HepG2 (cell line): ENCODE measurements at regions not wholly inside any gene's neighbourhood (a gene's known extent, or its start where the extent isn't known, plus 50 kb on each side); places are given as distances from the start of the nearest gene placed in this dataset.

Experiments
- ATAC-seq: fragments of 200-7000 bp; cut with Tn5 transposase; 3 replicates; pipeline ENCODE4 v1.9.1; 2020; ENCODE audit warnings: mild to moderate bottlenecking, moderate library complexity
- BruUV-seq: library from RNA; stranded (reverse); fragments of 400-500 nt; replicated peaks from 2 replicates; lab custom pipeline; 2021; lab: Mats Ljungman, UMichigan
- CTCF ChIA-PET: fragments of 300-600 bp; formaldehyde crosslinking; extraction: SDS; loops from one replicate; lab custom pipeline; 2021; ENCODE audit warnings: low total read pairs, inconsistent platforms, low intra/inter-chr PET ratio; lab: Yijun Ruan, JAX
- POLR2A ChIA-PET: fragments of 350-600 bp; sonication (Branson Sonifier 250); formaldehyde crosslinking; loops from one replicate; lab custom pipeline; 2020; ENCODE audit warnings: antibody characterized with exemption, inconsistent platforms; lab: Yijun Ruan, JAX
- DNase-seq: peaks from one replicate; pipeline ENCODE4 v3.0.0-alpha.2; 2015; ENCODE audit warnings: low spot score
- FAIRE-seq: peaks from 3 replicates; lab custom pipeline; 2011; peaks lifted over from hg19 to GRCh38; lab: Jason Lieb, UNC
- H2AFZ ChIP-seq: one replicate; pipeline ENCODE4 v1.6.1; 2011; ENCODE audit warnings: low read length, inconsistent platforms
- H3K27ac ChIP-seq: fragments of 300-600 bp; 3 replicates; pipeline ENCODE4 v1.8.0; 2011; ENCODE audit warnings: mixed run types, mild to moderate bottlenecking, mixed read lengths, low read length, inconsistent platforms; ENCODE audit not compliant: insufficient read depth; ENCODE audit errors: extremely low read length
- H3K27me3 ChIP-seq, 2 experiments: fragments of 200-600 bp in 1 of 2; 2 replicates in 1 of 2; 3 replicates in 1 of 2; pipeline versions ENCODE4 v1.6.0 to v1.8.0; 2011; ENCODE audit warnings: low read length in 2 of 2, mild to moderate bottlenecking in 2 of 2, moderate library complexity in 2 of 2, inconsistent platforms in 1 of 2; ENCODE audit not compliant: insufficient read depth in 2 of 2, control insufficient read depth in 1 of 2
- H3K36me3 ChIP-seq, 2 experiments: fragments of 200-600 bp in 1 of 2; replicated peaks in 1 of 2; 2 replicates in 1 of 2; 3 replicates in 1 of 2; pipeline versions ENCODE4 v1.5.1 to v1.8.0; 2011; ENCODE audit warnings: low read length in 2 of 2, inconsistent platforms in 1 of 2; ENCODE audit not compliant: insufficient read depth in 2 of 2, control insufficient read depth in 1 of 2
- H3K4me1 ChIP-seq: 2 replicates; pipeline ENCODE4 v1.5.1; 2012; ENCODE audit warnings: low read length, inconsistent platforms; ENCODE audit not compliant: insufficient read depth
- H3K4me2 ChIP-seq: 2 replicates; pipeline ENCODE4 v1.6.0; 2011; ENCODE audit warnings: low read depth, low read length, inconsistent platforms
- H3K4me3 ChIP-seq, 3 experiments: fragments of 200-600 bp in 1 of 3; sonication (generic), shearing (Covaris generic) in 1 of 3; replicated peaks in 1 of 3; 2 replicates each; pipeline ENCODE4 v1.5.1; 2011 to 2016; ENCODE audit warnings: low read length in 3 of 3, inconsistent platforms in 2 of 3, low read depth in 2 of 3, mild to moderate bottlenecking in 2 of 3, control low read depth in 1 of 3, mixed read lengths in 1 of 3; ENCODE audit not compliant: insufficient read depth in 1 of 3
- H3K79me2 ChIP-seq: one replicate; pipeline ENCODE4 v1.6.1; 2011; ENCODE audit warnings: low read length, inconsistent platforms; ENCODE audit not compliant: insufficient read depth
- H3K9ac ChIP-seq: 2 replicates; pipeline ENCODE4 v1.6.0; 2011; ENCODE audit warnings: mild to moderate bottlenecking, low read depth, low read length, inconsistent platforms; ENCODE audit not compliant: insufficient read depth
- H3K9me3 ChIP-seq: 2 replicates; pipeline ENCODE4 v1.5.1; 2012; ENCODE audit warnings: mild to moderate bottlenecking, low read length
- H4K20me1 ChIP-seq: 2 replicates; pipeline ENCODE4 v1.6.0; 2011; ENCODE audit warnings: inconsistent platforms, mild to moderate bottlenecking, low read length, moderate library complexity; ENCODE audit not compliant: insufficient read depth
- ARID2 ChIP-seq: sonication (generic); formaldehyde crosslinking; IDR thresholded peaks from 2 replicates; pipeline ENCODE4 v1.8.1; 2022; ENCODE audit warnings: mild to moderate bottlenecking, missing genetic modification reagents, borderline replicate concordance
- FOSL1 ChIP-seq: sonication (generic); formaldehyde crosslinking; IDR thresholded peaks from 2 replicates; pipeline ENCODE4 v1.9.0; 2021; ENCODE audit warnings: missing genetic modification reagents, borderline replicate concordance
- HNF4A ChIP-seq: sonication (generic); formaldehyde crosslinking; IDR thresholded peaks from 2 replicates; pipeline ENCODE4 v1.4.0; 2020; ENCODE audit warnings: missing genetic modification reagents
- MXD1 ChIP-seq: sonication (generic); formaldehyde crosslinking; IDR thresholded peaks from 2 replicates; pipeline ENCODE4 v1.4.0; 2020; ENCODE audit warnings: mild to moderate bottlenecking, missing genetic modification reagents
- TFAP4 ChIP-seq: sonication (generic); IDR thresholded peaks from 2 replicates; pipeline ENCODE4 v1.6.1; 2016; ENCODE audit warnings: low read depth, borderline replicate concordance
- ZFP41 ChIP-seq: sonication (generic); formaldehyde crosslinking; IDR thresholded peaks from 2 replicates; pipeline ENCODE4 v1.4.0; 2020; ENCODE audit warnings: mild to moderate bottlenecking, missing genetic modification reagents, borderline replicate concordance
- ZNF180 ChIP-seq: sonication (generic); formaldehyde crosslinking; IDR thresholded peaks from 2 replicates; pipeline ENCODE4 v1.4.0; 2020; ENCODE audit warnings: low read depth, missing genetic modification reagents, borderline replicate concordance
- ZNF362 ChIP-seq: sonication (generic); formaldehyde crosslinking; IDR thresholded peaks from 2 replicates; pipeline ENCODE4 v1.4.0; 2020; ENCODE audit warnings: missing genetic modification reagents, mild to moderate bottlenecking, borderline replicate concordance
- ZNF75D ChIP-seq: sonication (generic); formaldehyde crosslinking; IDR thresholded peaks from 2 replicates; pipeline ENCODE4 v1.8.1; 2023; ENCODE audit warnings: missing genetic modification reagents, mild to moderate bottlenecking, borderline replicate concordance
- WGBS: methylation state at CpG from one replicate; pipeline ENCODE4 v1.1.6; 2017; ENCODE audit warnings: low lambda C conversion rate; 5-methylcytosine and 5-hydroxymethylcytosine counted together
- in situ Hi-C: cut with HindIII; loops from 2 replicates; pipeline ENCODE4 v1.10.0; 2017; ENCODE audit warnings: low pct_unique_long_range_greater_than_20kb; ENCODE audit not compliant: extremely low pct_ligation_motif_present
- intact Hi-C: fragments of 100-400 bp; cut with micrococcal nuclease; formaldehyde crosslinking; loops from one replicate; pipeline ENCODE4 v1.10.0; 2022; ENCODE audit not compliant: unreplicated experiment

- in situ Hi-C loops (no loop called here), intact Hi-C loops (no loop called here)
- Histone ChIP-seq H3K4me3 (no peak overlapping the region), H2AFZ (no peak overlapping the region), H3K36me3 (no peaks in the 10 kb centered on the region), H3K4me2 (no peak overlapping the region), H3K27me3 (no peaks in the 10 kb centered on the region), H3K9ac (no peak overlapping the region), H3K4me1 (no peaks in the 10 kb centered on the region), H4K20me1 (no peaks in the 10 kb centered on the region), H3K27ac (no peak overlapping the region), H3K9me3 (peaks cover 29% of the 10 kb centered on the region), H3K79me2 (no peaks in the 10 kb centered on the region)
- CTCF ChIA-PET: no interaction called here
- FAIRE-seq (no peak), ATAC-seq (no peak), DNase-seq (no peak)
- POLR2A ChIA-PET: no interaction called here
- 0% methylated on average over 1 of the region's 3 CpGs for WGBS
- BruUV-seq: no TSS peak
- TF ChIP-seq ZFP41 (CRISPR knock-in tag): no peak
- TF ChIP-seq ZNF75D: no peak
- TF ChIP-seq FOSL1 (CRISPR knock-in tag): no peak
- no peak for TF ChIP-seq MXD1
- TF ChIP-seq ZNF180: no peak
- no peak for TF ChIP-seq TFAP4
- TF ChIP-seq ZNF362 (CRISPR knock-in tag): no peak
- TF ChIP-seq HNF4A (CRISPR knock-in tag): no peak
- no peak for TF ChIP-seq ARID2 (CRISPR knock-in tag)
Measured at GRCh38 chrX:5650904-5651303, 577.8 kb downstream of the NLGN4X start.
